AG08396 (cell line): ENCODE measurements at regions not wholly inside any gene's neighbourhood (a gene's known extent, or its start where the extent isn't known, plus 50 kb on each side); places are given as distances from the start of the nearest gene placed in this dataset.
"Not testable (repeated sequence)": the region's sequence is repeated elsewhere in the genome, so short reads cannot be mapped to it uniquely, and the experiment has no call there.

ENCODE experiments used
- DNase-seq: peaks from one replicate; pipeline ENCODE4 v3.0.0; 2012; ENCODE audit warnings: low spot score, mixed read lengths

DNA sequence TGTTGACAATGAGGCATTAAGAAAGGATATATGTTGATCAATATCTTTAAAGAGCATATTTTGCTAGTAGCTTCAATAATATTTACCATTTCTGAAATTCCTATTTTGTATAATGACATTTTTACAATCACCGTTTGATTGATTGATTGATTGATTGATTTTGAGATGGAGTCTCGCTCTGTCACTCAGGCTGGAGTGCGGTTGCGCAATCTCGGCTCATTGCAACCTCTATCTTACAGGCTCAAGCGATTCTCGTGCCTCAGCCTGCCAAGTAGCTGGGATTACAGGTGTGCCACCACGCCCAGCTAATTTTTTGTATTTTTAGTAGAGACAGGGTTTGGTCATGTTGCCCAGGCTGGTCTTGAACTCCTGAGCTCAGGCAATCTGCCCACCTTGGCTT lies 150.9 kb upstream of the TEX13D start:
- not testable (repeated sequence) for DNase-seq

GRCh38 chrX:124190440-124190839 lies 142.0 kb upstream of the TEX13D start:
- no peak for DNase-seq

DNA sequence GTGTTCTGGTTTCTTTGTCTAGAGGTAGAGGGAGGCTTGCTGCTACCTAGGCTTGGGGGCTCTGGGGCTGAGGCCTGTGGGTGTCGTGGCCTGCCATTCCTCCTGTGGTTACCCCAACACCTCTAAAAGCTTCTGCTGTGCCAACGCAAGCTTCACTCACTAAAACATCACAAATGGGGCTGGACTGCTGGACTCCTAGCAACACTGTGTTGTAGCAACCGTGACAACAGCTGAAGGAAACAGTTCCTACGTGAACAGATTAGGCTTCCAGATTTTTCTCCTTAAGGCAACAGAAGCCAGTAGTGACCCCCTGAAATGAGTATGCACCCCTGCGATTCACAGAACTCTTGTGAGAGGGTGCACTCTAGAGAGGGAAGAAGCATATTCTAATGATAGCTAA lies 138.3 kb upstream of the TEX13D start:
- DNase-seq, result no peak

GRCh38 chrX:124194901-124195300 lies 137.6 kb upstream of the TEX13D start:
- no peak for DNase-seq

DNA sequence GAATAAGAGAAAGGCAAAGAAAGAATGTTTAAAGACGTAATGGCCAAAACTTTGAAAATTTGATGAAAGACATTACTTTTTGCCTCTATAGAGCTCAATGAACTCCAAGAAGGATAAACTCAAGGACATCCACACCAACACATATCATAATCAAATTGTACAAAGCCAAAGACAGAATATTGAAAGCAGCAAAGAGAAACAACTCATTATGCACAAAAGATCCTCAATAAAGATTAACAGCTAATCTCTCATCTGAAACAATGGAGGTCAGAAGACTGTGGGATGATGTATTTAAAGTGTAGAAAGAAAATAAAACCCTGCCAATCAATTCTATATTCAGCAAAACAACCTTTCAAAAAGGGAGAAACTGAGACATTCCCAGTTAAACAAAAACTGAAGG lies 129.1 kb upstream of the TEX13D start:
- DNase-seq, result no peak

GRCh38 chrX:124208660-124209059 lies 123.8 kb upstream of the TEX13D start:
- no peak for DNase-seq

- no peak for DNase-seq
Observed at GRCh38 chrX:124209792-124210576, 122.5 kb upstream of the TEX13D start.

DNA sequence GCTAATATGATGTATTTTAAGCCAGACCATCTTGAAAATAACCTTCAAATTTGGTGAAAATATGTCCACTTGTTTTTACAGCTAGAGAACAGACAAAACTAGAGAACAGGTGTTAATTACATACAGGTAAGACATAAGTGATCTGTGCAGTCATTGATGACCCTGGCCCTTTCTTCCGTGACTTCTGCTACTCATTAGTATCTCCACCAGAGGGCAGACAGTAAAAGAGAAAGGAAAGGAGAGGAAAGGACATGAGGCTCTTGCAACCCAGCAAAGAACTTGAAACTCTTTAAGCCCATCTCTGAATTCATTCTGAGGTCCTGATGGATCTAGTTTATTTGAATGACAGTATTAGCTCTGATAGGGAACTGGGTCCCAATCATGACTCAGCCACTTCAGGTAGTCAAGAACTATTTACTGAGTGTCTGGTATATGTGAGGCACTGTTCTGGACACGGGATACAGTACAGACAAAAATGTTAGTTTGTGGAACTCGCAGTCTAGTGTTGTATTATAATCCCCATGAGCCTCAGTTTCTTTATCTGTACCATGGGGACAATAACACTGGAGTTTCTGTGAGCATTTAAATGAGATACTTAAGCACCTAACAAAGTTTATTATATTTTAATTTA lies 121.0 kb upstream of the TEX13D start:
- peak; percentile 11 for DNase-seq

DNA sequence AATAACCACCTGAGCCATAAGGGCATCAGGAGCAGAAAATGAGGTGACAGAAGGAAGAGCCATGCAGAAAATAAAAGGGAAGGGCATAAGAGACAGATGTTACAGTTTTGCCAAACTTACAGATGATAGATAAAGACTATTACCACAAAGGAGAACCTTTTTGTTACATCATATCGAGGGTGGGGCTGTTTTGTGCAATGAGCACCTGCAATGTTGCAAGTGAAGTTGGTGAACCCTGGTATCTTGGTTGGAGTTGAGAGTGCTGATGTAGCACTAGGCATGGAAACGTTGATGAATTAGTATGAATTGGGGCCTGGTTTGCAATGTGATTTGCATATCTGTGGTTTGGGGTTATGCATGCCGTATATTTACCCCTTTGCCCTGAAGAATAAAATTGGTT lies 119.8 kb upstream of the TEX13D start:
- no peak for DNase-seq

- no peak for DNase-seq
Observed at GRCh38 chrX:124215786-124216185, 116.7 kb upstream of the TEX13D start.

DNA sequence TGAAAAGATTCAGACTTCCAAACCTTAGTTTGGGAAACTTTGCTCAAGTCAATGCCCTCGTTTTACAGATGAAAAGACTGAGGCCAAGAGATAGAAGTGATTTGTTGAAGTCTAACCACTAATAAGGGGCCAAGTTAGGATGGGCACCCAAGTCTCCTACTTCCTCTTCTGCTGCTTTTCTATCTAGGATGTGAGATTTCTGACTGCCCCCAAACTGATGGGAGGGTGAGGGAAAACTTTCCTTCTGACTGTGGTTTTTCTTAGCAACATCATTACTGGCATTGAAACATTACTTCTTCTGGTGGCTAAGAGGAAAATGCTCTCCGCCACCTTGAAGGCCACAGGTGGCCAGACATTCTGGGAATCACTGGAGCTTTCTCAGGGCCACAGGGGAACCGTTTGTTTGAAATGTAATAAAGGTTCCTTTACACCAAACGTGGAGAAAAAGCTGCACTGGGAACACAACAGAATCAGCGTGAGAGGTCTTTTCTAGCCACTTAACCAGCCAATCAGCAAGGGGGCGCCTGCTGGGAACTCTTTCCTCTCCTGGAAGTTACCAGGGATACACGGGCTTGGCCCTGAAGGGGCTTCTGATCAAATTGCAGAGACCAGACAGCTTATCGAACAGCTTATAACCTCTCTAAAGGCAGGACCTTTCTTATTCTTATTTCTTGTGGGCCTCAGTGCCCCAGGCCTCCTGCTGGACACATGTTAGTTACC lies 115.9 kb upstream of the TEX13D start:
- DNase-seq, result no peak

DNA sequence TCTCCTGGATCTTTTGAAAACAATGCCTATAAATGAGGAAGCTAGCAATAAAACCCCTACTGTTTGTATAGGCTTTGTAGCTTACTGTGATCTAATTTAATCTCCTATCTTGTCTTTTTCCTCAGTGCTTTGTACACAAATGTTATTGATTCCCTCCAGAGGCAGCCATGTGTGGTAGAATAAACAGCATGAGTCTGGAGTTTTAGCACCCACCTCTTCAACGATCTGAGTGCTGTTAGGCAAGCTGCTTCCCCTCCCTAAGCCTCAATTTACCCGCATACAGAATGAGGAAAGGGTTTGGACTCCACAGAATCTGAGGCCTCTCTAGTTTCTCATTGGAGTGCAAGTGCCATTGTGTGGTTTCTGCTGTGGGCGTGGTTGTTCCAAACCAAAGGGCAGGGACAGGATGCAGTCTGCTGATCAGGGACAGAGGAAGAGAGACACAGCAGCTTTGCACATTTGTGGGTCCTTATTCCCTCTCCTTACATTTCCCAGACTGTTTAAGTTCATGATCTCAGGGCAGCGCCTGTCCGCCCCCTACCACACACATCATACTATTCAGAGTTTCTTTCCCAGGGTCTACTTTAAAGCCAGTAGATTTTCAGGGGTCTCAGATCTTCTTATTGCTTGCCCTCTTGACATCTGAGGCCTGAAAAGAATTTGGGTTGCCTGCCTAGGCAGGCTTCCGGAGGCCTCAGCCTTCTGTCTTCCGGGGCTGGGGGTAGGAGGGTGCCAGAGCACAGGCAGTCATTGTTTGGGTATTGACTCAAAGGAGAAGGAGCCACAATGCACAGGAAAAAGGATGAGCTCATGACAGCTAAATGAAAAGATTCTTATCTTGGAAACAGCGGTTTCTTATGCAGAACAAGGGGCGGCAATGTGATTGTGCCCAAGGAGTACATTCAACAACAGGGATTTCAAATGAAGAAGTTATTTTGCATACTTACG lies 114.9 kb upstream of the TEX13D start:
- DNase-seq, result no peak

GRCh38 chrX:124223524-124223923 lies 108.9 kb upstream of the TEX13D start:
- DNase-seq, result no peak

DNA sequence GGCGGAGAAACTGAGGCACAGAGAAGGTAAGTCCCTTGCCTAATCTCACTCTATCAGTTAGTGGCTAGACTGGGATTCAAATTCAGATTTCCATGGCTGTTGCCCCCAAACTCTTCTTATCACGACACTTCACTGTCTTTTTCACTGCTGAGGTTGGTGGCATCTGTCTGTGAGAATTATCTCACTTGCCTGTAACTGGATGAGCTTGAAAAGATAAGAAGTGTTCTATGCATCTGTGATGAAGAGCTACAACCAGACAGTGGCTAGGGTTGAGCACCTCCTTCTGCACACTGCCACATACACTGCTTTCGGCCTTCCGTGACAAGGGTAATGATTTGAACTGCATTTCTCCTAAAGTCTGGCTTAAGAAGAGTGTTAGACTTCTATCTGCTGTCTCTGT lies 107.9 kb upstream of the TEX13D start:
- DNase-seq, result no peak

GRCh38 chrX:124226129-124226528 lies 106.3 kb upstream of the TEX13D start:
- DNase-seq, result no peak

DNA sequence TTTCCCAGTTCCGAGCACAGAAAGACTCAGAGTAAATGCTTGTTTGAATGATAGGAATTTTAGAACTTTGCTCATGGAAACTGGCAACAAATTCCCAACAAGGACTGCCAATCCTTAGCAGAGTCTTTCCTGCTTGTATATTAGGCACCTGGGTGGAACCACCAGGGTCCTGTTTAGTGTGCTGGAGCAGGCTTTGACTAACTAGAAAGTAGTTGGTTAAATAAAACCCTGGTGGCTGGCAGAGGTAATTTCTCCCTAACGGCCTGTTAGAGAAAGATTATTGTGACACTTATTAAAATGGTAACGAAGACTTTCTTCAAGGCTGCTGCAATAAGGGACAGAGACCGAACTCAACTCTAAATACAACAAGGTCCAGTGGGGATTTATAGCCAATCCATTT lies 103.6 kb upstream of the TEX13D start:
- DNase-seq, result no peak

DNA sequence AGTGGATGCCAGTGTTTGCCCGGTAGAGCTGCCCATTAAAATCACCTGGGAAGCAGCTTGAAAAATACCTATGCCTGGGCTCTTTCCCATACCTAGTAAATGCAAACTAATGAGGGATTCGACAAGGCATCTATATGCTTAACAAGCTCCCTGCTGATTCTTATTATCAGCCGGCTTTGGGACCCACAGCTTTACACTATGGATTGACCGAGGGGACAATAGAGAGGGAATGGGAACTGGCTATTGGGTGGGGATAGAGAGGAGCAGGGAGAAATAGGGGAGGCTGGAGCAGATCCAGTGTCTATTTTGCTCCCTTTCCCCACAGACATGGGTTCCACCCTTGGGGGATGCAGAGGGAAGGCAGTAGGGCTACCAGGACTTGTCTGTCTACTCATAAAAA lies 103.1 kb upstream of the TEX13D start:
- no peak for DNase-seq

- DNase-seq, result no peak
Observed at GRCh38 chrX:124230655-124231450, 101.6 kb upstream of the TEX13D start.

GRCh38 chrX:124231451-124231759 lies 101.1 kb upstream of the TEX13D start:
- no peak for DNase-seq

DNA sequence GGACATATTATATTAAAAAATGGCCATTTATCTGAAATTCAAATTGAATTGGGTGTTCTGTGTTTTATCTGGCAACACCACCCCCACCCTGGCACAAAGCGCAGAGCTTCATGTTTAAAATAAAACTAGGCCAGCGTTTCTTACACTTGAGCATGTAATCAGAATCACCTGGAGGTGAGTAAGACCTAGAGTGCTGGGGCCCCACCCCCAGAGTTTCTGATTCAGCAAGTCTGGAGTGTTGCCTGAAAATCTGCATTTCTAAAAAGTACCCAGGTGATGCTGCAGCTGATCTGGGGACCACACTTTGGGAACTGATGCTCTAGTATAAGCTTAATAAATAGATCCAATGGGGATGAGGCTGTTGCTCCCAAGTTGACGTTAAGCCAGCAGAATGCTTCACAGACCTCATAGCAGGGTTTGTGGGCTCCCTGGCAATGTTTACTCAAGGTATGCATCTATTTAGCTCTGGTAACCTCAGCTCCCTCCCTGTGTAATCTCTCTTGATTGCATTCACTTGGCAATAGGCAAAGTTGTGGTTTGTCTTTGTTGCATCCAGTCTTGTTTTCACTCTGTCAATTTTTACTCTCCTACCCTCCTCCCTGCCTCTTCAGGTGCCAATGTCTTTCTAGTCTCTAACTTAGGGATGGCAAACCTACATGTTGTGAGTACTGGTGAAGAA lies 99.8 kb upstream of the TEX13D start:
- DNase-seq, result no peak

- DNase-seq, result no peak
Observed at GRCh38 chrX:124234348-124234747, 98.1 kb upstream of the TEX13D start.
